ENCODE measurements at regions not wholly inside any gene's neighbourhood (a gene's known extent, or its start where the extent isn't known, plus 50 kb on each side); places are given as distances from the start of the nearest gene placed in this dataset.
A peak's percentile ranks its signal among the peaks of the same experiment; 100 is the strongest.
"Not testable (repeated sequence)": the region's sequence is repeated elsewhere in the genome, so short reads cannot be mapped to it uniquely, and the experiment has no call there.

- WGBS, 10 experiments, result 0 to 54% (median 21%) methylated on average over 1 to 4 of the region's 4 CpGs; no CpG with 5 or more reads in 2 of the 10 experiments
- peak in 1 of 8 experiments; percentile 68 for ATAC-seq (replicated peaks in 6 of 8)
- in situ Hi-C loops (cut with MboI; ENCODE audit: low pct_unique_long_range_greater_than_20kb in 2 of 9, low sequenced_read_pairs in 9 of 9, unreplicated experiment in 9 of 9), result loop anchor here in 1 of 9 experiments (25.0 kb wide), 1 partner anchor 90 kb away; no protein-coding TSS in a partner anchor
- no peak overlapping the region for H3K4me3 ChIP-seq
- H3K27ac ChIP-seq, result no peak overlapping the region
- H3K4me1 ChIP-seq (replicated peaks in 1 of 2), result peaks cover 0 to 11% of the 10 kb centered on the region in 2 donors
Measured at GRCh38 chr9:38172586-38172985, 103.6 kb upstream of the SHB start.

- ATAC-seq (replicated peaks in 6 of 8), result peak in 1 of 8 experiments; percentile 40
- peaks cover 0 to 11% of the 10 kb centered on the region in 2 donors for H3K4me1 ChIP-seq (replicated peaks in 1 of 2)
- in situ Hi-C loops (cut with MboI; ENCODE audit: low pct_unique_long_range_greater_than_20kb in 2 of 9, low sequenced_read_pairs in 9 of 9, unreplicated experiment in 9 of 9), result loop anchor here in 1 of 9 experiments (25.0 kb wide), 1 partner anchor 90 kb away; no protein-coding TSS in a partner anchor
- H3K27ac ChIP-seq, result no peak overlapping the region
- 60 to 100% (median 80%) methylated on average over 2 to 3 of the region's 3 CpGs; no CpG with 5 or more reads in 3 of the 10 experiments for WGBS, 10 experiments
- no peak overlapping the region for H3K4me3 ChIP-seq
Measured at GRCh38 chr9:38171926-38172325, 102.9 kb upstream of the SHB start.

GRCh38 chr9:38171538-38171884 is 102.5 kb upstream of the SHB start:
- H3K27ac ChIP-seq, result no peak overlapping the region
- H3K4me3 ChIP-seq, result no peak overlapping the region
- in situ Hi-C loops (cut with MboI; ENCODE audit: low pct_unique_long_range_greater_than_20kb in 2 of 9, low sequenced_read_pairs in 9 of 9, unreplicated experiment in 9 of 9), result loop anchor here in 1 of 9 experiments (25.0 kb wide), 1 partner anchor 91 kb away; no protein-coding TSS in a partner anchor
- 39 to 90% (median 87%) methylated on average over 2 to 5 of the region's 5 CpGs; no CpG with 5 or more reads in 1 of the 10 experiments for WGBS, 10 experiments
- ATAC-seq (replicated peaks in 6 of 8), result no peak
- H3K4me1 ChIP-seq (replicated peaks in 1 of 2), result peaks cover 0 to 11% of the 10 kb centered on the region in 2 donors

GRCh38 chr9:38170763-38171537 is 101.9 kb upstream of the SHB start:
- H3K4me3 ChIP-seq, H3K27ac ChIP-seq: not testable (repeated sequence)
- H3K4me1 ChIP-seq (replicated peaks in 1 of 2), result peaks cover 0 to 11% of the 10 kb centered on the region in 2 donors
- ATAC-seq (replicated peaks in 6 of 8), result peak in 3 of 8 experiments; percentile 25 to 73 (median 39)
- 39 to 96% (median 83%) methylated on average over 2 to 9 of the region's 9 CpGs for WGBS, 10 experiments
- in situ Hi-C loops (cut with MboI; ENCODE audit: low pct_unique_long_range_greater_than_20kb in 2 of 9, low sequenced_read_pairs in 9 of 9, unreplicated experiment in 9 of 9), result loop anchor here in 1 of 9 experiments (25.0 kb wide), 1 partner anchor 91 kb away; no protein-coding TSS in a partner anchor

GRCh38 chr9:38170155-38170554 is 101.1 kb upstream of the SHB start:
- H3K4me3 ChIP-seq; H3K27ac ChIP-seq; ATAC-seq (replicated peaks in 6 of 8): not testable (repeated sequence)
- WGBS, 10 experiments, result 80 to 100% (median 96%) methylated on average over 1 to 5 of the region's 6 CpGs; no CpG with 5 or more reads in 3 of the 10 experiments
- H3K4me1 ChIP-seq (replicated peaks in 1 of 2), result peaks cover 0 to 11% of the 10 kb centered on the region in 2 donors
- in situ Hi-C loops (cut with MboI; ENCODE audit: low pct_unique_long_range_greater_than_20kb in 2 of 9, low sequenced_read_pairs in 9 of 9, unreplicated experiment in 9 of 9), result loop anchor here in 1 of 9 experiments (25.0 kb wide), 1 partner anchor 92 kb away; no protein-coding TSS in a partner anchor

- Histone ChIP-seq H3K4me3 (no peak overlapping the region), H3K4me1 (replicated peaks in 1 of 2) (no peaks in the 10 kb centered on the region), H3K27ac (no peak overlapping the region)
- in situ Hi-C loops (cut with MboI; ENCODE audit: low pct_unique_long_range_greater_than_20kb in 2 of 9, low sequenced_read_pairs in 9 of 9, unreplicated experiment in 9 of 9), result loop anchor here in 1 of 9 experiments (25.0 kb wide), 1 partner anchor 96 kb away; no protein-coding TSS in a partner anchor
- ATAC-seq (replicated peaks in 6 of 8), result no peak
- WGBS, 10 experiments, result 93 to 100% (median 100%) methylated on average over 1 to 4 of the region's 5 CpGs; no CpG with 5 or more reads in 6 of the 10 experiments
Measured at GRCh38 chr9:38166501-38166900, 97.5 kb upstream of the SHB start.

- Histone ChIP-seq H3K27ac (no peak overlapping the region), H3K4me3 (no peak overlapping the region), H3K4me1 (replicated peaks in 1 of 2) (no peaks in the 10 kb centered on the region)
- no peak for ATAC-seq (replicated peaks in 6 of 8)
- in situ Hi-C loops (cut with MboI; ENCODE audit: low pct_unique_long_range_greater_than_20kb in 2 of 9, low sequenced_read_pairs in 9 of 9, unreplicated experiment in 9 of 9), result loop anchor here in 1 of 9 experiments (25.0 kb wide), 1 partner anchor 98 kb away; no protein-coding TSS in a partner anchor
- WGBS, 10 experiments, result 60 to 88% (median 76%) methylated on average over 1 to 8 of the region's 9 CpGs; no CpG with 5 or more reads in 6 of the 10 experiments
Measured at GRCh38 chr9:38164659-38165221, 95.7 kb upstream of the SHB start.

GRCh38 chr9:38163518-38163917 is 94.5 kb upstream of the SHB start:
- no peak overlapping the region for H3K4me3 ChIP-seq
- 29 to 100% (median 52%) methylated on average over 1 to 3 of the region's 3 CpGs; no CpG with 5 or more reads in 6 of the 10 experiments for WGBS, 10 experiments
- in situ Hi-C loops (cut with MboI; ENCODE audit: low pct_unique_long_range_greater_than_20kb in 2 of 9, low sequenced_read_pairs in 9 of 9, unreplicated experiment in 9 of 9), result loop anchor here in 1 of 9 experiments (25.0 kb wide), 1 partner anchor 99 kb away; no protein-coding TSS in a partner anchor
- no peak for ATAC-seq (replicated peaks in 6 of 8)
- no peak overlapping the region for H3K27ac ChIP-seq
- H3K4me1 ChIP-seq (replicated peaks in 1 of 2), result no peaks in the 10 kb centered on the region

- 39 to 89% (median 64%) methylated on average over 4 to 11 of the region's 11 CpGs for WGBS, 10 experiments
- H3K4me1 ChIP-seq (replicated peaks in 1 of 2), result no peaks in the 10 kb centered on the region
- H3K27ac ChIP-seq, result no peak overlapping the region
- no peak for ATAC-seq (replicated peaks in 6 of 8)
- in situ Hi-C loops (cut with MboI; ENCODE audit: low pct_unique_long_range_greater_than_20kb in 2 of 9, low sequenced_read_pairs in 9 of 9, unreplicated experiment in 9 of 9), result loop anchor here in 1 of 9 experiments (25.0 kb wide), 1 partner anchor 100 kb away; no protein-coding TSS in a partner anchor
- H3K4me3 ChIP-seq, result no peak overlapping the region
Measured at GRCh38 chr9:38162332-38163211, 93.5 kb upstream of the SHB start.

GRCh38 chr9:38160613-38161215 is 91.7 kb upstream of the SHB start:
- in situ Hi-C loops (cut with MboI; ENCODE audit: low pct_unique_long_range_greater_than_20kb in 2 of 9, low sequenced_read_pairs in 9 of 9, unreplicated experiment in 9 of 9), result loop anchor here in 1 of 9 experiments (25.0 kb wide), 1 partner anchor 102 kb away; no protein-coding TSS in a partner anchor
- no peak overlapping the region for H3K4me3 ChIP-seq
- H3K27ac ChIP-seq, result no peak overlapping the region
- H3K4me1 ChIP-seq (replicated peaks in 1 of 2), result no peaks in the 10 kb centered on the region
- peak in 3 of 8 experiments; percentile 44 to 63 (median 62) for ATAC-seq (replicated peaks in 6 of 8)
- 0 to 72% (median 49%) methylated on average over 2 to 8 of the region's 9 CpGs; no CpG with 5 or more reads in 1 of the 10 experiments for WGBS, 10 experiments

GRCh38 chr9:38159599-38159998 is 90.6 kb upstream of the SHB start:
- no peak for ATAC-seq (replicated peaks in 6 of 8)
- Histone ChIP-seq H3K4me3 (no peak overlapping the region), H3K4me1 (replicated peaks in 1 of 2) (peaks cover 3 to 7% of the 10 kb centered on the region in 2 donors), H3K27ac (no peak overlapping the region)
- WGBS, 10 experiments, result 67 to 100% (median 80%) methylated on average over 1 to 3 of the region's 3 CpGs; no CpG with 5 or more reads in 7 of the 10 experiments
- in situ Hi-C loops (cut with MboI; ENCODE audit: low pct_unique_long_range_greater_than_20kb in 2 of 9, low sequenced_read_pairs in 9 of 9, unreplicated experiment in 9 of 9), result loop anchor here in 1 of 9 experiments (25.0 kb wide), 1 partner anchor 103 kb away; no protein-coding TSS in a partner anchor

- no peak overlapping the region for H3K27ac ChIP-seq
- in situ Hi-C loops (cut with MboI; ENCODE audit: low pct_unique_long_range_greater_than_20kb in 2 of 9, low sequenced_read_pairs in 9 of 9, unreplicated experiment in 9 of 9), result loop anchor here in 1 of 9 experiments (25.0 kb wide), 1 partner anchor 104 kb away; no protein-coding TSS in a partner anchor
- peaks cover 5 to 10% of the 10 kb centered on the region in 2 donors for H3K4me1 ChIP-seq (replicated peaks in 1 of 2)
- ATAC-seq (replicated peaks in 6 of 8), result no peak
- no peak overlapping the region for H3K4me3 ChIP-seq
- 0 to 100% (median 60%) methylated on average over 1 of the region's 4 CpGs; no CpG with 5 or more reads in 5 of the 10 experiments for WGBS, 10 experiments
Measured at GRCh38 chr9:38158628-38159027, 89.6 kb upstream of the SHB start.
